DMS 273 (cell line): ENCODE measurements at regions not wholly inside any gene's neighbourhood (a gene's known extent, or its start where the extent isn't known, plus 50 kb on each side); places are given as distances from the start of the nearest gene placed in this dataset.
"Not testable (repeated sequence)": the region's sequence is repeated elsewhere in the genome, so short reads cannot be mapped to it uniquely, and the experiment has no call there.

Experiments
- DNase-seq: peaks from one replicate; lab custom pipeline; 2025; ENCODE audit not compliant: unreplicated experiment; lab: John Stamatoyannopoulos, UW

DNA sequence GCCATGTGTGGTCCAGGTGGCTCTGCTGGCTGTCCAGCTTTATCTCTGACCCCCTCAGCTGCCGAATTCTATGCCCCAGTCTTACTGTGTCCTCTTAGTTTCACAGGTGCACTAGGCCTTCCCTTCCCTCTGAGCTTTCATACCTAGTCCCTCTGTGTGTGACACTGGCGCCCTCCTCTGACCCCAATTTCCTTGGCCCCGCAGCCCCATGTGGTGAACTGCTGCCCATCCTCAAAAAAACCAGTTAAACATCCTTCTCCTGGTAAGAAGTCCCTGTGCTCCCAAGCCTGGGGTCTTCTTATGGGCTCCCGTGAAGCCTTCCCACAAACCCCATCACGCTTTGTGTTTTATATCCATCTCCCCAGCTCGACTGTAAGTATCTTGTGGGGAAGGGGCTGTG, 93.9 kb upstream of the TSPAN2 start:
- DNase-seq: no peak

DNA sequence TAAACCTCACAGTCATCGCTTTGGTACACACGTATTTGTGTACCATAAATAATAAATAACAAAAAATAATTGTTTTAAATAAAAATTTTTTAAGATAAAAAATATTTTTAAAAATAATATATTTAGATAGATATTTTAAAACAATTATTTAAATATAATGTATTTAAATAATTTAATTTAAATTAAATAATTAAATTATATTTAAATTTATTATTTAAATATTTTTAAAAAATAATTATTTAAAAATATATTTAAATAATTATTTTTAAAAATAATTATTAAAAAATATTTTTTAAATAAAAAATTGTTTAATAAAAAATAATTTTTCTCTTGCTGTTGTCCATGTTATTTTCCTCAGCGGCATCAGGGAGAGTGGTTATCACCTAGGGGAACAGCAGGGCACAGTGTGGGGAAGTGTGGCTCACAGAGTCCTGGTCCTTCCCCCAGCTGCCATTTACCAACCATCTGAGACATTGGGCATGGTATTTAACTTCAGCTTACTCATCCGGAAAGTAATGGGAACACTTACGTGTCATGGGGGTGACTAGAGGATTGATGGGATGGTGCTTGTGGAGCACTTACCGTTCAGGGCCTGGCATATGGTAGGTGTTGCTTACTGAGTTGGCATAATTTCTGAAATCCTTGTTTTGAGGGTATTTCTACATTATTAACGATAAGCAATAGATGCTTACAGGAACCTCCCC, 92.9 kb upstream of the TSPAN2 start:
- DNase-seq: no peak

DNA sequence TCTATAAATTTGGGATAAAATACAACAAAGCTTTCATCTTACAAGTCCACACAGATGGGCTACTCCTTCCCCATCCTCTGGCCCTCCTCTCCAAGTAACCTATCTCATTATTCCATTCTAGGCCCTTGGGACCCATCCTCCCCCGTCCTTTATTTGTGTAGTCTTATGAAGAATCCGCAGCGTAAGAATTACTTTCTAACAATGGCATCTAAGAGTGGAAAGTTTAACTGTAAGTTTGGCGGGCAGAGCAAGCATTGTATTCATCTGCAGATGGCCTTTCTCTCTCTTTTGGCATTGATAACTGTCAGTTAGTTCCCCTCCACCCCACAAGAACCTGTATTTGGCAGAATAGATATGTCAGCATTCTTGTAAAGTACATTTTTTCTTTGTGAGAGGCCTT, 91.9 kb upstream of the TSPAN2 start:
- DNase-seq: no peak

DNA sequence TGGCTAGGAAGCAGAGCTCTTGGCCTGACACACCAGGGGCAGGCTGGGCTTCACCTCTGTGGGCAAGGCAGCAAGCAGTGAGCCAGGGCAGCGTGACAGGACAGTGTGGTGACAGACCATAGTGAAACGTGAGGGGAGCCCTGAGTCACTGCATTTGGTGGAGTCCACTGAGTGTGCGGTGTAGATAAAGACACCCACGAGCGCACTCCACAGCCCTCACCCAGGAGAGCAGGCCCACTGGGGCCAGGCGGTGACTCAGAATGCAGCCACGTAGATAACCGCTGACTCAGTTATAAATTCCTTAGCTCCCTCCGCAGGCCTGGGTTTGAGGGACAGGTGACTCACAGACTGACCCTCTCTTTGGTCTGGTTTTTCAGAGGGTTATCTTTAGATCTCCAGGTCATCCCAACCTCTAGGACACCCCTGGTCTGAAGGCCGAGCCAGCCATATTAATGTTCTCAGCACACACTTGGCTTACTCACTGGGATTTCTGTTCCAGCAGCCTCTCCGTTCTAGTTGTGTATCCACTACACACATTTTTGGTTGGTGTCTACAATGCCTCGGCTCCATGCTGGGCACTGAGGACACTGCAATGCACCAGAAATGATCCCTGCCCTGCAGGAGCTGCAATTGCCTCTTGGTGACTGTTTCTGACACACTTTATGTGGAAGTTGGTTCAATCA, 90.2 kb upstream of the TSPAN2 start:
- no peak for DNase-seq

DNA sequence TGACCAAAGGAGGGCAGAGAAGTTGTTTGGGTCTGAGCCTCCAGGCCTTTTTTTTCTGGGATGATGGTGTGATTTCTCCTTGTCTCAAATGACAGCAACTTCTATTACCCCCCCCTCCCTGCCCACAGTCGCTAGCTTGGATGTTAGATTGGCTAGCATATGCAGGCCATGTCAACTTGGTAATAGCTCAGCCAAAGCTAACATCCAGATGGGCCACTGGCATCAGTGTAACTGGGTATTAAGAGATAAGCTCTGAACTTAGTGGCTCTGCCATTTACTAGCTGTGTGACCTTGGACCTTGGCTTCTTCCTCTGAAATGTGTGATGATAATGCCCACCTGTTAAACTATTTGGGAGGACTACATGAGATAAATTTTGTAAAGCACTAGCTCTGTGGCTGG, 86.9 kb upstream of the TSPAN2 start:
- peak; percentile 23 for DNase-seq

DNA sequence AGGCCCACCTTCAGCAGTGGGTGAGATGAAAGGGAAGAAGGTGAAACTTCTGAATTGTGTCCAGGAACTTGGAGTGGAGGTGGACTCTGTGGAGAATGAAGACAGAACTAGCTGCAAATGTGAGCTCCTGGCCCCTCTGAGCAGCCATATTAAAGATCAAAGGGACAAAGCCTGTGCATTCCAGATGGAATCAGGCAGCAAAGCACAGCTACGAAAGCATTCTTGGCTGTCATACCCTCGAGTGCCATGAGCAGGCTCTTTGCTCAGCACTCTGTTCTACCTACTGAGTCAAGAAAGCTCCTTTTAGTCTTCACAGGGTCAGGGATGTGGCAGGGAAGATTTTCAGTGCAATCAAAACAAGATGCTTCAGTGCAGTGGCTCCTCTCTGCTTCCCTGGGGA, 86.3 kb upstream of the TSPAN2 start:
- peak; percentile 13 for DNase-seq

DNA sequence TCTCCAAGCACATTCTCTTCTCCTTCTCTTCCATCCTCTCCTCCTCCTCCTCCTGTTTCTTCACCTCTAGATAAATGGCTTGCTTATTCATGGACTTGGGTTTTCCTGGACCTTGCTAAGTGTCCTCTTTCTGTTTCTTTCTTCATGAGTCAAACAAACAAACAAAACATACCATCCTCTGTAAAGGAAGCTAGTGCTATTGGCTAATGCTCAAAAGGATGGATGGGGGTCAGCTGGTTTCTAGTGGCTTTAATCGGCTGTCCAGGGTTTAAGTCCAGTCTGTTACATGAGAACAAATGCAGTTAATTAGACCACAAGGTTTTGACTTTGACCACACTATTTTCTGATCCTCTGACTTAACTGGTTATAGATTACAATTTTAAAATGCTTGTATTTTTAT, 83.8 kb upstream of the TSPAN2 start:
- DNase-seq: no peak

DNA sequence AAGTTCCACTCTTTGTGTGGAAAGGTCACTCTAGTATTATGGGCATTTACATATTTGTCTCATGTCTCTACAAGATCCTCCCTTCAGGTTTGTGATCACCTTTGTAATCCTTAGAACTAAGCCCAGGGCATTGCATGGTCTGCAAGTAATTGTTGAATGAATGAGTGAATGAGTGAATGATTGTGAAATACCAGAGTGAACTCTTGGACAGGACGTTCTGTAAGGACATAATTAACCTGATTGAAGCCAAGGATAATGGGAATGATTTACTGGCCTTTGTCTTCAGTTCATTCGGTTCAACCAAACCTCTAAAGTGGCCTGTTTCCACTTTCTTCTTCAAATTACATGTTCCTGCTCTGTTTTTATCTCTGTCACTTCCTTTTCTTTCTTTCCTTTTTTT, 83.0 kb upstream of the TSPAN2 start:
- no peak for DNase-seq

DNA sequence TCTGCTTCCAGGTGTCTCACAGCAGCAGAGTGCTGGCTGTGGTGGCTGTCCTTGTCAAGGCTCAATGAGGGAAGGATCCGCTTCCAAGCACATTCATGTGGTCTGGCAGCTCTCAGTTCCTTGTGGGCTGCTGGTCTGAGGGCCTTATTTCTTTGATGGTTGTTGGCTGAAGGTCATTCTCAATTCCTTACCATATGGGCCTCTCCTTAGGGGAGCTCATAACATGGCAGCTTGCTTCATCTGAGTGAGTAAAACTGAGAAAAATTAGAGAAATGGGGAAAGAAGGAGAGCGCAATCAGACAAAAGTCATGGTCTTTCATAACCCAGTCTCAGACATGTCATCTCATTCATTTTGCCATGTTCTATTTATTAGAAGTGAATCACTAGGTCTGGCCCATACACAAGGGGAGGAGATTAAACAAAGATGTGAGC, 81.7 kb upstream of the TSPAN2 start:
- DNase-seq: no peak

DNA sequence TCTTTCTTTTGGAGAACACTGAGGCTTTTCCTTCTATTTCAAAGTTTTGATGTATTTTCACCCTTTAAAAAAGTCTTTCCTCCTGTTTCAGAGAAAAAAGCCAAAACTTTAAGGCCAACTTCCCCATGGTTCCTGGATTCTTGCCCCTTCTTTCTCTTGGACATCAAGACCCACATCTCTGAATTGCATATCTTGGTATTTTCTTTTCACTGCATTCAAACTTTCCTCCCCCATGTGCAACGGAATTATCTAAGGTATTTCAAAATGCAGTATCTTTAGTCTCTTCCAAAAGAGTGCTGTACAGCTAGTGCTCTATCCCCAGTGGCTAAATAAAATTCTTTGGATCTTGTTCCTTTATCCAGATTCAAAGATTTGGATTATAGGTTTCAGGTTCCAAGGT, 81.1 kb upstream of the TSPAN2 start:
- DNase-seq: no peak

DNA sequence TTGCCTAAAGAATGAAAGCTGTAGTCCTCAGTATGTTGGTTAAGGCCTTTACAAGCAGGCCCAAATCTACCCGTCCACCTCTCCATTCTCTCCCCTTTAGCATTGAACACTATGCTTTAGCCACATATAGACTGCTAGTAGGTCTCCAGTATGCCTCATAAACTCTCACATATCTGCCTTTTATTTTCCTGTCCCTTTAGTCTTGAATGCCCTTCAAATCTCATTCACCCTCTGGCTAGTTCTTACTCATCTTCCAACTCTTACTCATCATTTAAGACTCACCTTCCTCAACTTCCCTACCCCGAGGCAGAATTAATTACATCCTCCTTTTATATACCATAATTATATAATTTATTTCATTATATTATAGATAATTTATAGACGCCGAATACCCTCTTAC, 78.7 kb upstream of the TSPAN2 start:
- DNase-seq: no peak

DNA sequence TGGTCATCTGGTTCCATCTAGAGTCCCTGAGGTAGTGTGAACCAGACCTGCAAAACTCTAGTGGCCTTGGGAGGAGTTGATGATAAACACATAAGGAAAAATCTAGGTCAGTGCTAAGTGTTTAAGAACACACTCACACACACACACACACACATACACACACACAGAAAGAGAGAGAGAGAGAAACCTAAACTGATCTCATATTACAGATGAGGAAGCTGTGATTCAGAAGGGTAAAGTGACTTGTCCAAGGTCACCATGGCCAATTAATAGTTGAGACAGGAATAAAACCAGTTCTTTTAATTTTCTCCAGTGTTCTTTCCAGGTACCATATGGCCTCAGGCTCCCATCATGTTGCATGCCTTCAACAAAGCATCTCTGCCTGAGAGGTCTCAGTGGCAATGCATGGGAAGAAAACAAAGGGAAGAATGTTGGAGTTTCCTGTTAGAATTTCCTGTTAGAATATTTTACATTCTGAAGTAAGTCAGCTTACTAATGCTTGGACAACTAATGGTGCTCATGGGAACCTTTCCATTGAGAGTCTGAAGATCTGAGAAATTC, 77.3 kb upstream of the TSPAN2 start:
- no peak for DNase-seq

DNA sequence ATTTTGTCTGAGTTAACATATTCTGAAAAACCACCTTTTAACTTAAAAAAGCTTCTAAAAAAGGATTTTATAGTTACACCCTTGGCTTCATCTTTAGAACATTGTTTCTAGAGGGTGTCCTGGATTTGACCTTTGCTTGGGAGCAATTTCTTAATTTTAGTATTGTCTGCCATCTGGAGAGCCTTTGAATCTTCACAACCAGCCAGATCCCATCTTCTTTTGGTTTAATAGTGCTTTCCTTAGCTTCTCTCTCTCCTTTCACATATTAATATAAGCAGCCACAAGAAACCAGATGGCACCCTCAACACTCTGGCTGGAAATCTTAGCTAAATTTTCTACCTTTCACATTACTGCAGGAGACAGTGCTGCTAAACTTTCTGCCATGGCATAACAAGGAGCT, 76.5 kb upstream of the TSPAN2 start:
- no peak for DNase-seq

DNA sequence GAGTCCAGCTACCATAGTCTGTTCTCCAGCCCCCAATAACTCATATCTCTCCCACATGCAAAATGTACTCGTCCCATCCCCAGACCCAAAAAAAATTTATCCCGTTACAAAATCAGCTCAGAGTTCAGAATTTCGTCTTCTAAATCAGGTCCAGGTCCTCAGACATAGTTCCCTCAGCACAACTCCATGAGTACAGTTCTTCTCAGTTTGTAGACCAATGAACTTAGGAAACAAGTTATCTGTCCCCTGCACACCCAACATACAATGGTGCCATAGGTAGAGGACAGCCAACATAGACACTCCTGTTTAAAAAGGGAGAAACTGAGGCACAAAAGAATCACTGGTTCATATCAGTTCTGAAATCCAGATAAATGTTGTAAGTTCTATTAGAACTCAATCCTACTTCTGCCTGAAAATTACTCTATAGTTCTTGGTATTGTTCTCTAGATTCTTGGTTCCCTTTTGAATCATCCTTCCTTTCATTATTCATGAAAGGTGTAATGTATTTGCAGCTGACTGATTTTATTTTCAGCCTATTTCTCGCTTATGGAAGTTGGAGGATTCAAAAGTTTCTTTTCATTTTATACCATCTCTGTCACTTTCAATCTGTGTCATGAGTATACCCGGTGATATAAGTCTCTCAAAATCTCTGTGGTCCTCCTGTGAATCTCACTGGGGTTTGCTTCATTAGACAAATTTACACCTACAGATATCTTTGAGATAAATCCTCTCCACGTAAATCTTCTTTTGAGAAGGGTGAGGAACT, 75.8 kb upstream of the TSPAN2 start:
- no peak for DNase-seq

DNA sequence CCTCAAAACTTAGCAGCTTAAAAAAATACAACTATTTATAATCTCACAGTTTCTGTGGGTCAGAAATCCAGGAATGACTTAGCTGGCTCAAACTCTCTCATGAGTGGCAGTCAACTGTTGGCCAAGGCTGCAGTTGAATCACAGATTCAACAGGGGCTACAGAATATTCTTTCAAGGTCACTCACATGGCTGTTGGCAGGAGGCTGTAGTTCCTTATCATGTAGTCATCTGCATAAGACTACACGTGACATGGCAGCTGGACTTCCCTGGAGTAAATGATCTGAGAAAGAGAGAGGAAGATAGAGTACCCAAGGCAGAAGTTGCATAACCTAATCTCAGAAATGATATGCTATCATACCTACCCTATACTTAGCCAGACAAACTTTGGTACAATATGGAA, 75.2 kb upstream of the TSPAN2 start:
- no peak for DNase-seq

DNA sequence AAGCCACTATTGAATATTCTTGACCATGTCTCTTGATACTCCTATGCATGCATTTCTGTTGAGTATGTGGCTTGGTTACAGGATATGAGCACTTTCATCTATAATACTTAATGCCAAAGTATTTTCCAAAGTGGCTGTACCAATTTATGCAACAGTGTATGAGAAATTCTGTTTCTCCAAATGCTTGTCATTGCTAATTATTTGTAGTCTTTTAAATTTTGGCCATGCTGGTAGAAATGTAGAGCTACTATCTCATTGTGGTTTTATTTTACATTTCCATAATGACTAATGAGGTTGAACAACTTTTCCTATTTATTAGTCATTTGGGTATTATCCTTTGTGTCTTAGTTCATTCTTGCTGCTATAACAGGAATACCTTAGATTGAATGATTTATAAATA, 71.4 kb upstream of the TSPAN2 start:
- no peak for DNase-seq

DNA sequence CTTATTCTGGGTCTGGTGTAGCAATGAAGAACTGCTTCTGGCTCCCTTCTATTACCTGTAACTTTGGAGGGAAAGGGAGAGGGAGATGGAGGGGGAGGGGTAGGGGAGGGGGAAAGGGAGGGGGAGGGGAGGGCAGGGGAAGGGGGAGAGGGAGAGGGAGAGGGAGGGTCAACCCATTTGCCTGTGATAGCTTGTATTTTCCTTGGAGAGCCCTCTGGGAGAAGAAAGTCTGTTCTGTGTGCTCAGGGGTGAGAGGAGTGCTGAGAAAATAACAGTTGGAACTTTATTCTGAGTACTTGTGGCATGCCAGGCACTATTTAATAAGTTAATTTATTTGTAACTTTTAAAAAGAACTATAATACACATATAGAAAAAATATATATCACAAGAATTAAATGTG, 70.7 kb upstream of the TSPAN2 start:
- DNase-seq: no peak

DNA sequence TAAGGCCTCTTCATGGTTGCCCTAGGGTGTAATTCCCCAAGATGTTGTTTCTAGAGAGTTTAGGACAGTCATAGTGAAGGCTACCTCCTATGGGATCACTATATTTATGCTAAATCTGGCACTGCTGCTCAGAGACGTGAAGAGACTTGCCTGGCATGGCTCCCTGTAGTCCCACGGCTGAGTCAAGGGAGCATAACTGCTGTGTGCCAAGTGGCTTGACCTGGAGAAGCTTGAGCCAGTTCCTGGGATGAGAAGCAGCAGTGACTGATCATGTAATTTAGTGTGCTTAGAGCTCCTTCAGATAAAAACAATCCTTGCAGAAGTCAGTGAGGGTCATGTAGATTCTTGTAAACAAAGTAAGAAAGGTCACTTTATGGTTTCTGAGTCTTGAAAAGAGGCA, 68.9 kb upstream of the TSPAN2 start:
- DNase-seq: peak; percentile 46

DNA sequence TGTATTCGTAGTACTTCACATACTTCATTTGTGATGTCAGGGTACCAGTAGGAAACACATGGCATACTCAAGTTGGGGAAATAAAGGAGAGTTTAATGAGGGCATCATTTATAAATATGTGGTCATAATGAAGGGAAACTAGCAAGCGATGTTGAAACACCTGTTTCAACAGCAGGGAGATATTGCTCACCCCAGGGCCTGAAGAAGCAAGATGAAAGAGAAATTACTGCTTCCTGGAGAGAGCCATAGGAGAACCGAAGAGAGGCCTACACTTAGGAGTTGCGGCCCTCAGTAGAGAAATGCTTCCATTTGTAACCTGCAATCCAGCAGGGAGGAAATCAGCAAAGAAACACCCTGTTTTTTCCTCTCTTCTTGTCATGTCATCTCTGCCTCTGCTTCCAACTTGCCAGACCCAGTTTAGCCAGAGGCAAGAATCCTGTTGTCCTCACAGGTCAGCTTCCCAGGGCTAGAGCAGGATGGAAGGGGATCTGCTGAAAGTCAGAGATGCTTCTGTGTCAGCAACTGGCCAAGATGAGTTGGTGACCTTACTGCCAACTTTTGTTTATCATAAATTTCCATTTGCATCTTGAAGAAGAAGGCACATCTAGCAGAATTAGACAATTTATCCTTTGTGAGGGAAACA, 67.6 kb upstream of the TSPAN2 start:
- DNase-seq: no peak

DNA sequence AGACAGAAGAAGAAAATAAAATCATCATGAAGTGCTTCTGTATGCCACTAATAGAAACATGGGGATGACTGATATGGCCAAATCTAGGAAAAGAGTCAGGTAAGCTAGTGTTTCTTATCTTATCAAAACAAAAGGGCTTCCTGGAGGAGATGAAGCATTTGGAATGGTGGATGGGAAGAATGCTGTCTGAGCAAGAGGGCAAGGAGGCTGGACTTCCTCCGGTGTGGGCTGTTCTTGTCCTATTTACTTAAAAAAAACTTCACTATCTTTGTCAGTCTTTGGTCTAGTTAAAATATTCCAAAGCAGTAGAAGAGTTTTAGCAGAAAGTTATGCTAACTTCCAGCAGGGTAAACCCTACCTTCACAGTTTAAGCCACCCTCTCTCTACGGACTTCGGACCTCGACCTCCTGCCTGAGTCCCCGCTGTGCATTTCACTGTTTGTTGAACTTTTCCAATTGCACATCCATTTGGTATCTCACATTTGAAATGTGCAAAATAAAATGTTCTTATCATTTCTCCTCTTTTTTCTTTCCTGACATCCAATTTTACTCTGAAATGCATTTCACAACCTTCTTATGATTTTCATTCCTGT, 64.8 kb upstream of the TSPAN2 start:
- DNase-seq: no peak

DNA sequence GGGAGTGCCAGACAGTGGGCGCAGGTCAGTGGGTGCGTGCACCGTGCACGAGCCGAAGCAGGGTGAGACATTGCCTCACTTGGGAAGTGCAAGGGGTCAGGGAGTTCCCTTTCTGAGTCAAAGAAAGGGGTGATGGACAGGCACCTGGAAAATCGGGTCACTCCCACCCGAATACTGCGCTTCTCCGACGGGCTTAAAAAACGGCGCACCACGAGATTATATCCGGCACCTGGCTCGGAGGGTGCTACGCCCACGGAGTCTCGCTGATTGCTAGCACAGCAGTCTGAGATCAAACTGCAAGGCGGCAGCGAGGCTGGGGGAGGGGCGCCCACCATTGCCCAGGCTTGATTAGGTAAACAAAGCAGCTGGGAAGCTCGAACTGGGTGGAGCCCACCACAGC, 58.6 kb upstream of the TSPAN2 start:
- DNase-seq: not testable (repeated sequence)
